Loucy (cell line): ENCODE measurements at regions not wholly inside any gene's neighbourhood (a gene's known extent, or its start where the extent isn't known, plus 50 kb on each side); places are given as distances from the start of the nearest gene placed in this dataset.

Source experiments
- CTCF ChIP-seq: fragments of 200-600 bp; sonication (generic); conservative IDR thresholded peaks from 2 replicates; pipeline ENCODE4 v1.5.1; 2014; ENCODE audit warnings: mild to moderate bottlenecking, antibody characterized with exemption, low read length
- EZH2phosphoT487 ChIP-seq: fragments of 200-600 bp; IDR thresholded peaks from 2 replicates; pipeline ENCODE4 v1.6.1; 2018; ENCODE audit warnings: antibody characterized with exemption, mild to moderate bottlenecking, moderate library complexity, borderline replicate concordance

DNA sequence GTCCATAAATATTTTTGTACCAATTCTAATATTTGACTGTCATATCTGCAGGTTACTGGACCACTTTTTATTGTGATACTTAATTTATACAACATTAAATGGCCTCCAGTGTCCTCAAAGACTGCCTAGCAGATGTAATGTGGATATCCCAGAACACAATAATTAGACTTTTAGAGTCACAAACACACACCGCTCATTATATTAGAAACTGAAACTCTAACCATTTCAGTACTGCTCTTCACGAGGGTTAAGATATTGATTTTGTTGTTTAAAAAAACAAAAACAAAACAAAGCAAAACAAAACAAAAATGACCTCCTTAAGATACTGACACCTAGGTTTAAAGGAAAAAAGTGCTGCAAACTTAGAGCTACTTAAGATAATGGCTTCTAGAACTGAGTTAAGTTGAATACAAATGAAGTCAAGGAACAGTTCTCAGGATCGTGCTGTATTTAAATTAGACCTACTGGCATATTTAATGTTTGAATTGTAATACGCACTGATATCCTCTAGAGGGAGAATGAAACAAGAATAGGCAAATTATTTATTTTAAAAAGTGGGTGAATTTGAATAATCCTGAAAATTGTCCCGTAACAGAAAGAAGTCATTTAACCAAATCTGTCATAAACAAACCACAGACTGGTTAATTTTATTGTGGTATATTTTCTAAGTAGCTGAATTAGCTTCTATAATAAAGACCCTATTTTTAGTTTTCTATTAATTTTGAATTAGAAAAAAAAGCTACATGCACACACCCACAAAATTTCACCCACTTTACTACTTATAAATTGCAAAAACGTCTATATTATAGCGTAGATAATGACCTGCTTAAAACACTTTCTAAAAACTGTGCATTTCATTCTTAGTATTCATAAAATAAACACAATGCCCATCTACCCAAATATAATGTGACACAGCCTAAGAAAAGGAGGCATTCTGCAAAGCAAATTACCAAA is 395.2 kb upstream of the DCN start:
- TF ChIP-seq CTCF, result peak; percentile 74
- no peak for TF ChIP-seq EZH2phosphoT487
